ENCODE measurements at regions not wholly inside any gene's neighbourhood (a gene's known extent, or its start where the extent isn't known, plus 50 kb on each side); places are given as distances from the start of the nearest gene placed in this dataset.
A peak's percentile ranks its signal among the peaks of the same experiment; 100 is the strongest.

DNA sequence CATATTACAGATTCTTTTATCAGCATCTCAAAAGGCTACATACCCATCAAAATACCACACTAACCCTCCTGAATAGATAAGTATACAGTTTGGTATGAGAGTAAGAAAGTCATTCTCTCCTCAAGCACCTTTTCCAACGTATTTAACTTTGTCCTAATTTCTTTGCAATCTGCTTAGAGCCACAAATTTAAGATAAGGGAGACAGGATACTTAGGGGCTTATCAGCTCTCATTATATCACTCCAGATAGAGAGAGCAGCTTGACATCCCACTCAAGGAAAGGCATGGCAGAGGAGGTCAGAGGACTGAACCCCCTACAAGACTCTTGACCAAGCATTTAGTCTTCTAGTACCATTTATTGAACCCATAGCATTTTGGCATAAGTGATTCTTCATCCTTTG lies 262.4 kb downstream of the ADGRA3 start:
- Histone ChIP-seq H3K4me1 (ENCODE audit: control insufficient read depth, insufficient read depth, low read length) (no peaks in the 10 kb centered on the region), H3K27ac (ENCODE audit: low read depth, low read length) (no peak overlapping the region), H3K4me3 (ENCODE audit: low read length) (no peak overlapping the region), H3K9ac (ENCODE audit: low read length) (no peak overlapping the region), H3K36me3 (ENCODE audit: control insufficient read depth, insufficient read depth, low read length) (no peaks in the 10 kb centered on the region), H3K27me3 (ENCODE audit: control insufficient read depth, insufficient read depth, low read length) (no peaks in the 10 kb centered on the region)

DNA sequence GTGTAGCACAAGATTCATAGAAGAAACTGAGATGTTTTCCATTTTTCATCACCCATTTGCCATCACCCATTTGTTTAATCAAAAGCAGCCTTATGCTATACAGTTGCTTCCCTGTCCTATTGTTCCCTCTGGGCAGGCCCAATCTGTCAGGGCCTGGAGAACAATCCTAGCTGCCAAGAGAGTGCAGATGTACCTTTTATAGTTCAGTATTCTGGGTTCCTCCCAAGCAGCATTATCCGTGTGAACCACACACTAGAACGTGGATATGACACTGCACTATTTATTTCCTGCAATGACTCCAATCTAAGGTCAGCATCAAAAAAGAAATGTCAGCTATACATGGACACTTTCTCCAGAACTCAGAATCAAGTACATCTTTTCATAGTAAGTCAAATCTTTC lies 269.0 kb downstream of the ADGRA3 start:
- no peak overlapping the region for H3K27ac ChIP-seq (ENCODE audit: low read depth, low read length)
- H3K4me1 ChIP-seq (ENCODE audit: control insufficient read depth, insufficient read depth, low read length), result no peaks in the 10 kb centered on the region
- no peak overlapping the region for H3K9ac ChIP-seq (ENCODE audit: low read length)
- no peak overlapping the region for H3K4me3 ChIP-seq (ENCODE audit: low read length)
- no peaks in the 10 kb centered on the region for H3K36me3 ChIP-seq (ENCODE audit: control insufficient read depth, insufficient read depth, low read length)
- H3K27me3 ChIP-seq (ENCODE audit: control insufficient read depth, insufficient read depth, low read length), result no peaks in the 10 kb centered on the region

DNA sequence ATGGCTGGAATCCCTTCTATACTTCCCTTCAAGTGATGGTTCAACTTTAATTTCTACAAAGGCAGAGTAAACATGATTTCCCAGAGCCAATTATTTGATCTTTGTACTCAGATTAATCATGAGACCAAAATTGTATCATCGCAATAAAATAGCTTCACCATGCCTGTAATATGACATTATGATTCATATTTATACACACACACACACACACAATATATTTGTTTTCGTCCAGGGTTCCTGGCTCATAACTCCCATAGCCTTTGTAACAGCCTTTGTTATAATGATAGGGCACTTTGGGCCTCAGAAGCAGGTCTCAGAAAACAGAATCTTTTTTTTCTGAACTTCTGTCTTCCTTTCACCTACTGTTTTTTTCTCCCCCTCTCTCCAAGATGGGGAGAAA lies 270.6 kb downstream of the ADGRA3 start:
- Histone ChIP-seq H3K27me3 (ENCODE audit: control insufficient read depth, insufficient read depth, low read length) (no peaks in the 10 kb centered on the region), H3K9ac (ENCODE audit: low read length) (no peak overlapping the region), H3K36me3 (ENCODE audit: control insufficient read depth, insufficient read depth, low read length) (no peaks in the 10 kb centered on the region), H3K27ac (ENCODE audit: low read depth, low read length) (no peak overlapping the region), H3K4me1 (ENCODE audit: control insufficient read depth, insufficient read depth, low read length) (no peaks in the 10 kb centered on the region), H3K4me3 (ENCODE audit: low read length) (no peak overlapping the region)

DNA sequence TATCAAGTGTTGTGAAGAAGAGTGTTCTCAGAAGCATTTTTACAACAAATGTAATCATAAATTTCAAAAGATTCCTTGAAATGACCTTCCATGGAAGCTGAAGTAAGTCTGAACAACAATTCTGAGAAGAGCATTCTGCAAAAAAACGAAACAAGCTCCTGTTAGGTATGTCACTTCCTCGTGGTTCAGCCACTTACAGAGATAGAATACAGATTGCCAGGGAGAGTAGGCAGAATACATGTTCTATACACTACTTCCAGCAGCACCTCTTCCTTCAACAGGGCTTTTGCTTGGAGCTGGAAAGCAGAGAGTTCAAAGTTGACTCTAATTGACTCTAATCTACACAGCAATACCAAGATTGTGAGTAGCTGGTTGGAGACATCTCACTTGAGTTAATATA lies 274.5 kb downstream of the ADGRA3 start:
- Histone ChIP-seq H3K4me1 (ENCODE audit: control insufficient read depth, insufficient read depth, low read length) (no peaks in the 10 kb centered on the region), H3K9ac (ENCODE audit: low read length) (no peak overlapping the region), H3K36me3 (ENCODE audit: control insufficient read depth, insufficient read depth, low read length) (no peaks in the 10 kb centered on the region), H3K4me3 (ENCODE audit: low read length) (no peak overlapping the region), H3K27ac (ENCODE audit: low read depth, low read length) (no peak overlapping the region), H3K27me3 (ENCODE audit: control insufficient read depth, insufficient read depth, low read length) (no peaks in the 10 kb centered on the region)

DNA sequence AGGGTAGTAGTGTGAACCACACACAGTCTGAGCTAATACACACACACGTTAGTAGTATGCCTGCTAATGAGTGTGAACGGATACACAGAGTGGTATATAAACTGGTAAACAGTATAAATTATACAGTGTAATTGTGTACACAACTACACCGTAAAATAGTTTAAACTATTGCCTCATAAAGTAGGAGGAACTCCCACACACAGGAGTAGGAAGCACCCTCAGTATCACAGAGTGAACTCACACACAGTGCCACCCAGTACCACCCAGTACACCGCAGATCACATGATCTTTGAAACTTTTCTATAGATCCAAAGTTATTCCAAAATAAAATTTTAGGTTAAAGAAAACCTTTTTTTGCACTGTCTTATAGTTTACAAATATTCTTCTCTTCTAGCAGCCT lies 275.1 kb downstream of the ADGRA3 start:
- no peaks in the 10 kb centered on the region for H3K4me1 ChIP-seq (ENCODE audit: control insufficient read depth, insufficient read depth, low read length)
- no peak overlapping the region for H3K27ac ChIP-seq (ENCODE audit: low read depth, low read length)
- no peaks in the 10 kb centered on the region for H3K27me3 ChIP-seq (ENCODE audit: control insufficient read depth, insufficient read depth, low read length)
- H3K9ac ChIP-seq (ENCODE audit: low read length), result no peak overlapping the region
- no peaks in the 10 kb centered on the region for H3K36me3 ChIP-seq (ENCODE audit: control insufficient read depth, insufficient read depth, low read length)
- no peak overlapping the region for H3K4me3 ChIP-seq (ENCODE audit: low read length)

DNA sequence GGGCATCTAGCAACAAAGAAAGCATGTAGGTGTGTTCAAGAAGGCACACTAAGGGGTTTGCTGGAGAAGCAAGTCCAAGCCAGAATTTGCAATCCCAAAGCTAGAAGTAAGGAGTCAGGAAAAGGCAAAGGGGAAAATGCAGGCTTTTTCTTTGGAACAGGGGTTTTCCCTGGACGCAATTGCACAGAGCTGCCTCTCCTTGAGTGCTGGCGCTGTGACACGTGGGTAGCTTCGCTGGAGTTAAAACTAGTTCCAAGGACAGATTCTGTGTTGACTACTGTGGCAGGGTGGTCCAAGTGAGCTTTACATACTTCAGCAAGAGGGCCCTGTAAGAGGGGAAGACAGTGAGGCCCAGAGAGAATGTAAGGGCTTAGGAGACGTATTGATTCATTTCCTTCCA lies 277.1 kb downstream of the ADGRA3 start:
- H3K27ac ChIP-seq (ENCODE audit: low read depth, low read length), result no peak overlapping the region
- no peaks in the 10 kb centered on the region for H3K27me3 ChIP-seq (ENCODE audit: control insufficient read depth, insufficient read depth, low read length)
- H3K4me3 ChIP-seq (ENCODE audit: low read length), result no peak overlapping the region
- H3K36me3 ChIP-seq (ENCODE audit: control insufficient read depth, insufficient read depth, low read length), result no peaks in the 10 kb centered on the region
- H3K9ac ChIP-seq (ENCODE audit: low read length), result no peak overlapping the region
- no peaks in the 10 kb centered on the region for H3K4me1 ChIP-seq (ENCODE audit: control insufficient read depth, insufficient read depth, low read length)

DNA sequence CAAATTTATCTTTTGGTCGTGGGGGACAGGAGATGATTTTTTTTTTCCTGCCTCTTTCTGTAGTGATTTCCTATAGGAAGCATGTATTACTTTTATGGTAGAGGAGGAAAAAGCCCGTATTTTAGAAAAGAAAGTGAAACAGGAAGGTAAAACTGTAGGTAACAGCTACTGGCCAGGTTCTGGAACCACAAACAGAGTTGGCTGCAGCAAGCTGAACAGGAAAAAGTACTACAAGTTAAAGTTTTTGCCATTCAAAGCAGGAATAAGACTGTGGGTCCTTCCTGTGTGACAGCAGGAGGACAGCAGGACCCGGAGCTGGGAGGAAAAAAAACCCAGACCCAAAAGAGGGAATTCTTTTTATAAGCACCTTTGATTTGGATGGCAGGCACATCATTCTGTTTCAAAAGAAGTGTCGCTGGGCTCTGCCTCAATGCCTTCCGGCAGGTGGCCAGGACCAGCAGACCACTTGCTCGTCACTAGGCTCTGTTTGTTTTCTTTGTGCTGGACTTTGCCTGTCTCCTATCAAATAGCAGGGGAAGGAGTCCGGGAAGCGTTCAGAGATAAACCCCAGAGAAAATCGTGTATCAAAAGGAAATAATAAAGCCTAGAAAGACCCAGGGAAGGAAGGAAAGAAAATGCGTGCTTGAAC lies 277.9 kb downstream of the ADGRA3 start:
- H3K9ac ChIP-seq (ENCODE audit: low read length), result no peak overlapping the region
- H3K4me3 ChIP-seq (ENCODE audit: low read length), result peak overlapping the region; percentile 53
- H3K36me3 ChIP-seq (ENCODE audit: control insufficient read depth, insufficient read depth, low read length), result no peaks in the 10 kb centered on the region
- H3K4me1 ChIP-seq (ENCODE audit: control insufficient read depth, insufficient read depth, low read length), result no peaks in the 10 kb centered on the region
- H3K27ac ChIP-seq (ENCODE audit: low read depth, low read length), result no peak overlapping the region
- H3K27me3 ChIP-seq (ENCODE audit: control insufficient read depth, insufficient read depth, low read length), result no peaks in the 10 kb centered on the region

DNA sequence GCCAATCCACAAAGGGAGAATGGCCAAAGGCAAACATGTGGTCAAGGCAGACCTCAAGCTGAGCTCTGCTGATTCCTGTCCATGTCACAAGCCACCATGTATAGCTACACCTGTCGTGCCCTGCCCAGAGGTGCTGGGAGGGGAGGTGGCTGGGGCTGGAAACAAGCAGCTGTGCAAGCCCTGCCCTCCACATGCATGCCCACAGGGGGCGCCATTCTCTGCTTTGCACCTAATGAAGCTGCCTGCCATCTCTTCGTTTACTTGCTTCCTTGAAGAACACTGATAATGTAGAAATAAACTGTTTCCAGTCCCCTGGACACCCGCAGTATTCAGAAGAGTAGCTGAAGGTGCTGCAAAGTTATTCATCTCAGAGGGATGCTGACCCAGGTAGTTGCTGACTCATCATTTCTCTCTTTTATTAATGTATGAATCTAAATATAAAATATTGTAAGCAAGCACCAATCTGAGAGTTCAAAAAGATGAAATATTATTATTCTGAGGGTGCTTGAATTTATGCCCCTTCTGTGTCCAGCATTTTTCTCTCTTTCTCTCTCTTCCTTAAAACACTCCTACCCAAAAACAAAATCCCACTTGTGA lies 278.6 kb downstream of the ADGRA3 start:
- Histone ChIP-seq H3K27me3 (ENCODE audit: control insufficient read depth, insufficient read depth, low read length) (no peaks in the 10 kb centered on the region), H3K9ac (ENCODE audit: low read length) (no peak overlapping the region), H3K4me3 (ENCODE audit: low read length) (no peak overlapping the region), H3K36me3 (ENCODE audit: control insufficient read depth, insufficient read depth, low read length) (no peaks in the 10 kb centered on the region), H3K4me1 (ENCODE audit: control insufficient read depth, insufficient read depth, low read length) (no peaks in the 10 kb centered on the region), H3K27ac (ENCODE audit: low read depth, low read length) (no peak overlapping the region)

DNA sequence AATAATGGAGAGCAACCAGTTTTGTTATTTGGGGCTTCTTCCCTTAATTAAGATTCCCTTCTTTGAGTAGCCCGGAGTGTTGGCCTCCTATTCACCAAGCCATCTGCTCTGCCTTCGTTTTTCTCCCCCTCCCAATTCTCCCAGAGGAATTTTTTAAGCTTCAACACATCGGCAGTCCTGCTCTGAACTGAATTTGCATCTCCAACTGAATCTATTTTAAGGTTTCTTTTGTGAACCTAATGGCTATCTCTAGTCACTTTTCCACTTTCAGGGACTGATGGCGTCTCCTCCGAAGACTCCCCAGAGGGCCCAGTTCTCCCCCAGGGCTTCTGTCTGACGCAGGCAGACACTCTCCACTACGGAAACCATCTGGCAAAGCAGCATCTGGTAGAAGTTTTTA lies 280.2 kb downstream of the ADGRA3 start:
- Histone ChIP-seq H3K27ac (ENCODE audit: low read depth, low read length) (no peak overlapping the region), H3K4me1 (ENCODE audit: control insufficient read depth, insufficient read depth, low read length) (no peaks in the 10 kb centered on the region), H3K36me3 (ENCODE audit: control insufficient read depth, insufficient read depth, low read length) (no peaks in the 10 kb centered on the region), H3K4me3 (ENCODE audit: low read length) (no peak overlapping the region), H3K27me3 (ENCODE audit: control insufficient read depth, insufficient read depth, low read length) (no peaks in the 10 kb centered on the region), H3K9ac (ENCODE audit: low read length) (no peak overlapping the region)

DNA sequence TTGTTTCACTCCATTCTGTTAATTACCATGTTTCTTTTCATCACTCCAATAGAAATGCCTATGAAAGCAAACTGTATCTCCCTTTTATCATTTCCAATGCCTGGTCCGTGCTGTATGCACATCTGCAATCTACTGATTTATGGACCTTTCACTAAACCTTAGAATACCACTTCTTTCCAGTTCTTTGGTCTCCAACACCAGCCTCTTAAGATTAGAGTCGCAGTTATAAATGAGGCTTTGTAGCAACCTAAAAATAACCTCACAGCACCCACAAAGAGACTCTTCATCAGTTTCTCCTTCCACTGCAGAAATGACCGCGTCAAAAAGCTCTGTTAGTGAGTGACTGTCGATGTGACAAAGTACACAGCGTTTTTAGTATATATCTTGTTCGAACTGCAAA lies 282.6 kb downstream of the ADGRA3 start:
- no peaks in the 10 kb centered on the region for H3K36me3 ChIP-seq (ENCODE audit: control insufficient read depth, insufficient read depth, low read length)

DNA sequence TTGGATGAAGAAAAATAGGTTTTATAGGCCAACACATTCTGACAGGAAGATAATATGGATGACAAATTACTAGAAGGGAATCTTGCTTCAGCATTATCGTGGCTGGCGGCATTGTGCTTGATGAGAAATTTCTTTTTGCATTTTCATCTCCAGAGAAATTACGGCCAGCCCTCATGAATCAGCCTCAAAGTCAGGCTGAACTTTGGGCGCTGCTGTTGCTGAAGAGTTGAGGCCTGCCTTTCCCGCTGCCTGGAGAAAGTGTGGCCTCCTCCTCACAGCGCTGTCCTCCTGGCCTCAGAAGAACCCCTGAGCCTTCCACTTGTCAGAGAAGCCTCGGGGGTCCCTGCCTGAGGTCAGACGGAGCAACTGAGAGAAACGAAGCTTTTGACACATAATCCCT lies 272.4 kb upstream of the KCNIP4 start:
- no peak overlapping the region for H3K27ac ChIP-seq (ENCODE audit: low read depth, low read length)
- H3K4me1 ChIP-seq (ENCODE audit: control insufficient read depth, insufficient read depth, low read length), result no peaks in the 10 kb centered on the region
- no peaks in the 10 kb centered on the region for H3K27me3 ChIP-seq (ENCODE audit: control insufficient read depth, insufficient read depth, low read length)
- no peaks in the 10 kb centered on the region for H3K36me3 ChIP-seq (ENCODE audit: control insufficient read depth, insufficient read depth, low read length)
- H3K4me3 ChIP-seq (ENCODE audit: low read length), result no peak overlapping the region
- no peak overlapping the region for H3K9ac ChIP-seq (ENCODE audit: low read length)

More for the DNA sequence above, 282.6 kb downstream of the ADGRA3 start:
- no peak overlapping the region for H3K27ac ChIP-seq (ENCODE audit: low read depth, low read length)
- H3K4me3 ChIP-seq (ENCODE audit: low read length), result no peak overlapping the region
- H3K9ac ChIP-seq (ENCODE audit: low read length), result no peak overlapping the region
- no peaks in the 10 kb centered on the region for H3K4me1 ChIP-seq (ENCODE audit: control insufficient read depth, insufficient read depth, low read length)
- no peaks in the 10 kb centered on the region for H3K27me3 ChIP-seq (ENCODE audit: control insufficient read depth, insufficient read depth, low read length)

DNA sequence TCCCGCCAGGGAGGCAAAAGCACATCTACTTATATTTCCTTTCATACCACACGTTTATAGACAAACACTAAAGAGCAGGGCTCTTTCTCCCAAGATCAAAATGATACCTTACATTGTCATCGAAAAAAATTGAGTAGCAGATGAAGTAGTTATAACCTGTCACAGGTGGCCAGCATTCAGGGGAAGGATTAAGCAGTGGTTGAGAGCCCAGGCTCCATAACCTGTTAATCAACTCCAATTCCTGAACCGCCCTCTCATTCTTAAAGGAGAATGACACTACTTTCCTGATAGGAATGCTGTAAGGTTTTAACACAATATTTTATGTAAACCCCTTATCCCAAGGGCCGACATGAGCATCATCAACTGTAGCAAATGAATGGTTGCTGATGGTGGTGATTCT lies 268.9 kb upstream of the KCNIP4 start:
- Histone ChIP-seq H3K36me3 (ENCODE audit: control insufficient read depth, insufficient read depth, low read length) (no peaks in the 10 kb centered on the region), H3K9ac (ENCODE audit: low read length) (no peak overlapping the region), H3K4me1 (ENCODE audit: control insufficient read depth, insufficient read depth, low read length) (no peaks in the 10 kb centered on the region), H3K27me3 (ENCODE audit: control insufficient read depth, insufficient read depth, low read length) (no peaks in the 10 kb centered on the region), H3K4me3 (ENCODE audit: low read length) (no peak overlapping the region), H3K27ac (ENCODE audit: low read depth, low read length) (no peak overlapping the region)

DNA sequence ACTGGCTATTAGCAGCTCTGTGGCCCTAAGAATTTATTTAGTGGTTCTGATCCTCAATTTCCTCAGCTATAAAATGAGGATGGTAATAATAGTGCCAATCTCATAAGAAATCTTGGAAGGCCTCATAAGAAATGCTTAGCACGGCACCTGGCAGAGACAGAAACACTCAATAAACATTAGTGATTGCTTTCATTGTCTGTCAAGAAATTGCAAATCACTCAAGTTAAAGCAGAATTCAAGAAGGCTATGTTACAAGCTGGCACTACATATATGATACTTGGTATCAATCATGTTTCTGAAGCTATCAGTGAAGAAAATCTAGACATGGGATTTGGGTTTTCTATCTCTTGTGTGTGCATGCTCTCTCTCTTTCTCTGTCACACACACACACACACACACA lies 267.7 kb upstream of the KCNIP4 start:
- Histone ChIP-seq H3K4me1 (ENCODE audit: control insufficient read depth, insufficient read depth, low read length) (no peaks in the 10 kb centered on the region), H3K36me3 (ENCODE audit: control insufficient read depth, insufficient read depth, low read length) (no peaks in the 10 kb centered on the region), H3K4me3 (ENCODE audit: low read length) (no peak overlapping the region), H3K27me3 (ENCODE audit: control insufficient read depth, insufficient read depth, low read length) (no peaks in the 10 kb centered on the region), H3K9ac (ENCODE audit: low read length) (no peak overlapping the region), H3K27ac (ENCODE audit: low read depth, low read length) (no peak overlapping the region)

Data from rectal smooth muscle tissue (tissue), 1 donor.